Karpas-422 (cell line): ENCODE measurements at regions not wholly inside any gene's neighbourhood (a gene's known extent, or its start where the extent isn't known, plus 50 kb on each side); places are given as distances from the start of the nearest gene placed in this dataset.
A peak's percentile ranks its signal among the peaks of the same experiment; 100 is the strongest.

Experiments
- DNase-seq: peaks from one replicate; pipeline ENCODE4 v3.0.0-alpha.2; 2015
- H2AFZ ChIP-seq: fragments of 200-600 bp; sonication (generic); 2 replicates; pipeline ENCODE4 v1.6.1; 2014; ENCODE audit warnings: antibody characterized with exemption, low read length, mixed read lengths
- H3K27ac ChIP-seq: fragments of 200-600 bp; sonication (generic); 2 replicates; pipeline ENCODE4 v1.5.1; 2014; ENCODE audit warnings: mild to moderate bottlenecking, low read length, moderate library complexity
- H3K27me3 ChIP-seq: fragments of 200-600 bp; sonication (generic); 2 replicates; pipeline ENCODE4 v1.6.1; 2014; ENCODE audit warnings: low read length, mixed read lengths
- H3K36me3 ChIP-seq: fragments of 200-600 bp; sonication (generic); 2 replicates; pipeline ENCODE4 v1.6.1; 2014; ENCODE audit warnings: low read length, mixed read lengths; ENCODE audit not compliant: insufficient read depth
- H3K4me1 ChIP-seq: fragments of 200-600 bp; sonication (generic); 2 replicates; pipeline ENCODE4 v1.6.1; 2014; ENCODE audit warnings: mild to moderate bottlenecking, low read length, mixed read lengths
- H3K4me2 ChIP-seq: fragments of 200-600 bp; sonication (generic); 2 replicates; pipeline ENCODE4 v1.6.1; 2014; ENCODE audit warnings: low read length, low read depth, mild to moderate bottlenecking; ENCODE audit not compliant: poor library complexity, severe bottlenecking
- H3K4me3 ChIP-seq: fragments of 200-600 bp; sonication (generic); 2 replicates; pipeline ENCODE4 v1.5.1; 2014; ENCODE audit warnings: mild to moderate bottlenecking, antibody characterized with exemption, low read length, mixed read lengths
- H3K79me2 ChIP-seq: fragments of 200-600 bp; sonication (generic); 2 replicates; pipeline ENCODE4 v1.6.1; 2014; ENCODE audit warnings: mild to moderate bottlenecking, low read length, mixed read lengths
- H3K9ac ChIP-seq: fragments of 200-600 bp; sonication (generic); 2 replicates; pipeline ENCODE4 v1.6.0; 2014; ENCODE audit warnings: low read length
- H3K9me2 ChIP-seq: fragments of 200-600 bp; sonication (generic), shearing (Covaris generic); replicated peaks from 2 replicates; pipeline ENCODE4 v1.6.0; 2014; ENCODE audit warnings: mild to moderate bottlenecking, low read length, moderate library complexity; ENCODE audit not compliant: insufficient read depth
- H3K9me3 ChIP-seq: fragments of 300-700, 200-600 bp; sonication (generic); 2 replicates; pipeline ENCODE4 v1.6.1; 2014; ENCODE audit warnings: low read length, mixed read lengths
- H4K20me1 ChIP-seq: fragments of 200-600 bp; sonication (generic); 2 replicates; pipeline ENCODE4 v1.6.1; 2014; ENCODE audit warnings: mild to moderate bottlenecking, antibody characterized with exemption, low read length, low read depth; ENCODE audit not compliant: insufficient read depth

GRCh38 chr14:97039717-97040363 lies 242.7 kb downstream of the VRK1 start:
- Histone ChIP-seq H3K27ac (no peak overlapping the region), H3K9me3 (peaks cover 26% of the 10 kb centered on the region), H3K9ac (no peak overlapping the region), H3K4me3 (no peak overlapping the region), H3K9me2 (no peaks in the 10 kb centered on the region), H3K79me2 (no peaks in the 10 kb centered on the region), H2AFZ (no peak overlapping the region), H3K27me3 (no peaks in the 10 kb centered on the region), H3K4me1 (no peaks in the 10 kb centered on the region), H3K36me3 (no peaks in the 10 kb centered on the region; the same call in 1 of the 2 replicates), H3K4me2 (no peak overlapping the region), H4K20me1 (no peaks in the 10 kb centered on the region)
- peak; percentile 71 for DNase-seq

GRCh38 chr14:97046967-97047366 lies 249.8 kb downstream of the VRK1 start:
- H3K36me3 ChIP-seq, result no peaks in the 10 kb centered on the region
- no peak overlapping the region for H3K4me2 ChIP-seq
- no peak overlapping the region for H3K9ac ChIP-seq
- no peak overlapping the region for H2AFZ ChIP-seq
- H3K4me3 ChIP-seq, result no peak overlapping the region
- peaks cover 33% of the 10 kb centered on the region for H3K4me1 ChIP-seq
- H3K79me2 ChIP-seq, result no peaks in the 10 kb centered on the region
- no peaks in the 10 kb centered on the region for H3K27me3 ChIP-seq
- 0 out of 2 replicates have a peak, but pooled peaks cover under 1% of the 10 kb centered on the region for H3K9me3 ChIP-seq
- no peaks in the 10 kb centered on the region for H4K20me1 ChIP-seq
- DNase-seq, result no peak
- H3K27ac ChIP-seq, result no peak overlapping the region
- no peaks in the 10 kb centered on the region for H3K9me2 ChIP-seq

DNA sequence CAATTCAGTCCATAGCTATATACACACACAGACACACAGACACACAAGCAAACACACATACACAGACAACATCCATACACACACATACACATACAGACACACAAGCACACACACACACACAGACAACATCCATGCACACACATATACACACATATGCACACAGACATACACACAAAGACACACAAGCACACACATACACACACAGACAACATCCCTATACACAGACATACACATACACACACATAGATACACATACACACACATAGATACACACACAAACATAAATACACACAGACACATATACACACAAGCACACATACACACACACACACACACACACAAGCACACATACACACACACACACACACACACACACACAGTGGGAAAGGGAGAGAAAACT lies 254.8 kb downstream of the VRK1 start:
- no peak for DNase-seq
- H3K9me2 ChIP-seq, result no peaks in the 10 kb centered on the region
- H3K36me3 ChIP-seq, result no peaks in the 10 kb centered on the region
- H3K27me3 ChIP-seq, result no peaks in the 10 kb centered on the region
- no peaks in the 10 kb centered on the region for H3K79me2 ChIP-seq
- no peak overlapping the region for H3K4me3 ChIP-seq
- H3K9ac ChIP-seq, result no peak overlapping the region
- no peak overlapping the region for H3K4me2 ChIP-seq
- H4K20me1 ChIP-seq, result no peaks in the 10 kb centered on the region
- H3K4me1 ChIP-seq, result peaks cover 40% of the 10 kb centered on the region
- no peak overlapping the region for H2AFZ ChIP-seq
- no peaks in the 10 kb centered on the region for H3K9me3 ChIP-seq
- no peak overlapping the region for H3K27ac ChIP-seq

DNA sequence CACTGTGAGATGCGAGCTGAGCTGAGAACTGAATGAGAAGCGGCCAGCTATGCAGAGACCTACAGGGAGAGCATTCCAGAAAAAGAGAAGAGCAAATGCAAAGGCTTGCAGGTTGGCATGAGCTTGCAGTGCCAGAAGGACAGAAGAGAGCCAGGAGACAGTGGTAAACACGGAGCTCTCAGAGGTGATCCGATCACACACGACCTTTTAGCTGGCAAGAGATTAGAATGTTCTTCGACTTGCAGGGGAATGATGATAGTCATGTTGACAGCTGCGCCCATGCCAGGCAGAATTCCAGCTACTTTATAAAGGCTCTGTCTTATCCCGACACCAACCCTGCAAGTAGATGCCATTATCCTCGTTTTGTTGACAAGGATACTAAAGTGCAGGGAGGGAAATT lies 256.8 kb downstream of the VRK1 start:
- no peaks in the 10 kb centered on the region for H3K9me3 ChIP-seq
- no peak for DNase-seq
- H3K27ac ChIP-seq, result no peak overlapping the region
- no peak overlapping the region for H3K4me3 ChIP-seq
- H3K79me2 ChIP-seq, result no peaks in the 10 kb centered on the region
- H2AFZ ChIP-seq, result no peak overlapping the region
- H3K9me2 ChIP-seq, result no peaks in the 10 kb centered on the region
- H4K20me1 ChIP-seq, result no peaks in the 10 kb centered on the region
- no peaks in the 10 kb centered on the region for H3K27me3 ChIP-seq
- H3K4me2 ChIP-seq, result no peak overlapping the region
- no peak overlapping the region for H3K9ac ChIP-seq
- no peaks in the 10 kb centered on the region for H3K36me3 ChIP-seq
- H3K4me1 ChIP-seq, result peaks cover 32% of the 10 kb centered on the region

- DNase-seq, result no peak
- Histone ChIP-seq H4K20me1 (no peaks in the 10 kb centered on the region), H3K79me2 (no peaks in the 10 kb centered on the region)
These were observed 258.2 kb downstream of the VRK1 start for GRCh38 chr14:97055355-97055754.

DNA sequence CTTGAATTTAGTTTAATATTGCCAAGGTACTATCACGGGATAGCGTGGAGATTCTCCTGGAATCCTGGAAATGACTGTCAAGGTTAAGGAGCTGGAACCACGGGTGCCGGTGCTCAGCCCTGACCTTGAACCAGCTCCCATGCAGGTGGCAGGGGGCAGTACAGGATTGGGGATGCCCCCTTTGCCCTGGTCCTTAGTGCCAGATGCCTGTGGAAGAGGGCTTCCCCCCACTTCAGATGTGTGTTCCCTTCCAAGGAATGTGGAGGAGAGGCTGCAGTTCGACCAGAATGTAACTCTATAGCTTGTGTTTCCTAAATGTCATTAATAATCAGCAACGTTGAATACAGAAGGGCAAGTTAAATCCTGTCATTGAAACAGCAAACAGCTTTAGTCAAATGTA lies 258.9 kb downstream of the VRK1 start:
- H3K4me2 ChIP-seq, result no peak overlapping the region
- H2AFZ ChIP-seq, result no peak overlapping the region
- no peak overlapping the region for H3K9ac ChIP-seq
- H3K36me3 ChIP-seq, result no peaks in the 10 kb centered on the region
- H3K4me3 ChIP-seq, result no peak overlapping the region
- H3K27me3 ChIP-seq, result no peaks in the 10 kb centered on the region
- H3K27ac ChIP-seq, result no peak overlapping the region
- H3K4me1 ChIP-seq, result peaks cover 16% of the 10 kb centered on the region
- H3K9me2 ChIP-seq, result no peaks in the 10 kb centered on the region
- no peaks in the 10 kb centered on the region for H3K9me3 ChIP-seq
- no peak for DNase-seq
- no peaks in the 10 kb centered on the region for H4K20me1 ChIP-seq
- no peaks in the 10 kb centered on the region for H3K79me2 ChIP-seq

More at GRCh38 chr14:97055355-97055754, 258.2 kb downstream of the VRK1 start:
- Histone ChIP-seq H3K4me2 (no peak overlapping the region), H3K4me3 (no peak overlapping the region), H2AFZ (no peak overlapping the region), H3K27ac (no peak overlapping the region), H3K9me2 (no peaks in the 10 kb centered on the region), H3K27me3 (no peaks in the 10 kb centered on the region), H3K9ac (no peak overlapping the region), H3K9me3 (no peaks in the 10 kb centered on the region), H3K4me1 (peaks cover 23% of the 10 kb centered on the region), H3K36me3 (no peaks in the 10 kb centered on the region)

DNA sequence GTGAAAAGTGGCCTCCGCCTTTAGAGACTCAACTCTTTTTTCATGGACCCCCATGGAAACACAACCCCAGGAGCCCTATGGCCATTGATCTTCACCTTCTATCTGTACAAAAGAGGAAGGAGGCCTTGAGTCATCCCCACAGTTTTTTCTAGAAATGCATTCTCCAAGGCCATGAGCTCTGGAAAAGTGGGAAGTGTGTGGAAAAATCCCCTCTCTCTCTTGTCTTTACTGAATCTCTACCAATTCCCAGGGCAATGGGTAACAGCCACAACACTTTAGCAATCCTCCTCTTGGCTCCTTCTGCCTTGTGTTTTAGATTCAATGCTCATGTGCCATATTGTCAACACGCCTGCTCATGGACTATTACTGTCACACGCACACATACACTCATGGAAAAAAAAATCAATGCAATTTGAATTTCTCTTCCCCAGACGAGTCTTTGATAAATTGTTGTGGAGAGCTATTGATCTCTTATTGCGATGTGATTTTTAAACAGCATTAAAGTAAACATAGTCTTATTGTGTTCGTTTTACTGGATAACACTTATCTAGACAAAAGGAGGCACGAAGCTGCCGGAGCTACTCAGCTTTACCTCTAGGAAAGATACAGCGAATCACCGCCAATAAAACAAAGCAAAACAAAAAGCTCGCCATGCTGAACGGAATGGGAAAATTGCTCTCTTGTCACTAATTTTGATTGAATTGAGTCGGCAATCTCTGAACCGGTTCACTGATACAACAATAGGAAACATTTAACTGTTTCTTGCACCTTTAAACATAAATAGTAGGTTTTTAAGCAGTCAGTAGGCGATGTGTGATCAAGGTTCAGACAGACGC lies 260.3 kb downstream of the VRK1 start:
- no peaks in the 10 kb centered on the region for H3K9me3 ChIP-seq
- H3K9me2 ChIP-seq, result no peaks in the 10 kb centered on the region
- no peak overlapping the region for H3K4me2 ChIP-seq
- no peaks in the 10 kb centered on the region for H3K36me3 ChIP-seq
- H3K9ac ChIP-seq, result no peak overlapping the region
- H3K4me1 ChIP-seq, result peaks cover 7% of the 10 kb centered on the region; the same call in 1 of the 2 replicates
- no peak for DNase-seq
- H2AFZ ChIP-seq, result no peak overlapping the region
- no peak overlapping the region for H3K4me3 ChIP-seq
- H3K27ac ChIP-seq, result no peak overlapping the region
- no peaks in the 10 kb centered on the region for H3K79me2 ChIP-seq
- no peaks in the 10 kb centered on the region for H3K27me3 ChIP-seq
- H4K20me1 ChIP-seq, result no peaks in the 10 kb centered on the region

DNA sequence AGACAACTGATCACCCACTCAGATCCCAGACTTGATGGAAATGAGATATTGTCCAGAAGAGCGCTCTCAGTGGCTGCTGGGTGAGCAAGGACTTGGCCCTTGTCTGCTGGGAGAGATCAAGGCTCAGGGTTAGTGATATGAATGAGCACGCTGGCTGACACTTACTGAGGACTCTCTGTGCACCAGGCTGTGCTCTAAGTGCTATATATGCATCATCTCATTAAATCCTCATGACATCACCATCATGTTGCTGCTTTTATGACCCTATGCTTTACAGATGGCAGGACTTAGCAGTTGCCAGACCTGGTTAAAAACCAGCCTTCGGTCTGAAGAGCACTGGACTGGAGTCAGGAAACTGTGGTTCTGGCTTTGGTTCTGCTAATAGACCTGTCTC lies 260.9 kb downstream of the VRK1 start:
- no peaks in the 10 kb centered on the region for H4K20me1 ChIP-seq
- no peak overlapping the region for H2AFZ ChIP-seq
- H3K9me2 ChIP-seq, result no peaks in the 10 kb centered on the region
- H3K36me3 ChIP-seq, result no peaks in the 10 kb centered on the region
- H3K4me1 ChIP-seq, result peaks cover 7% of the 10 kb centered on the region; the same call in 1 of the 2 replicates
- H3K4me3 ChIP-seq, result no peak overlapping the region
- H3K79me2 ChIP-seq, result no peaks in the 10 kb centered on the region
- H3K4me2 ChIP-seq, result no peak overlapping the region
- no peak overlapping the region for H3K9ac ChIP-seq
- no peaks in the 10 kb centered on the region for H3K9me3 ChIP-seq
- DNase-seq, result no peak
- H3K27ac ChIP-seq, result no peak overlapping the region
- H3K27me3 ChIP-seq, result no peaks in the 10 kb centered on the region
